ENCODE measurements at regions not wholly inside any gene's neighbourhood (a gene's known extent, or its start where the extent isn't known, plus 50 kb on each side); places are given as distances from the start of the nearest gene placed in this dataset.

GRCh38 chr20:11780765-11781369, 136.8 kb upstream of the BTBD3 start:
- no peak for DNase-seq (ENCODE audit: low spot score)

GRCh38 chr20:11783102-11783850, 134.4 kb upstream of the BTBD3 start:
- DNase-seq (ENCODE audit: low spot score) = no peak

GRCh38 chr20:11785885-11786507, 131.7 kb upstream of the BTBD3 start:
- no peak for DNase-seq (ENCODE audit: low spot score)

GRCh38 chr20:11790046-11790445, 127.6 kb upstream of the BTBD3 start:
- DNase-seq (ENCODE audit: low spot score) = no peak

GRCh38 chr20:11791316-11791715, 126.4 kb upstream of the BTBD3 start:
- no peak for DNase-seq (ENCODE audit: low spot score)

- no peak for DNase-seq (ENCODE audit: low spot score)
Observed at GRCh38 chr20:11791835-11792567, 125.7 kb upstream of the BTBD3 start.

- DNase-seq (ENCODE audit: low spot score) = peak; percentile 75
Observed at GRCh38 chr20:11792568-11792953, 125.1 kb upstream of the BTBD3 start.

GRCh38 chr20:11794525-11794924, 123.2 kb upstream of the BTBD3 start:
- no peak for DNase-seq (ENCODE audit: low spot score)

- DNase-seq (ENCODE audit: low spot score) = no peak
Observed at GRCh38 chr20:11795071-11795615, 122.5 kb upstream of the BTBD3 start.

- no peak for DNase-seq (ENCODE audit: low spot score)
Observed at GRCh38 chr20:11796026-11796425, 121.7 kb upstream of the BTBD3 start.

- no peak for DNase-seq (ENCODE audit: low spot score)
Observed at GRCh38 chr20:11797156-11797555, 120.5 kb upstream of the BTBD3 start.

- no peak for DNase-seq (ENCODE audit: low spot score)
Observed at GRCh38 chr20:11799281-11799684, 118.4 kb upstream of the BTBD3 start.

- DNase-seq (ENCODE audit: low spot score) = peak; percentile 16
Observed at GRCh38 chr20:11807054-11808048, 110.3 kb upstream of the BTBD3 start.

GRCh38 chr20:11808841-11809240, 108.9 kb upstream of the BTBD3 start:
- DNase-seq (ENCODE audit: low spot score) = no peak

GRCh38 chr20:11810311-11811083, 107.2 kb upstream of the BTBD3 start:
- DNase-seq (ENCODE audit: low spot score) = no peak

GRCh38 chr20:11813106-11813890, 104.4 kb upstream of the BTBD3 start:
- DNase-seq (ENCODE audit: low spot score) = no peak

- DNase-seq (ENCODE audit: low spot score) = no peak
Observed at GRCh38 chr20:11814267-11814666, 103.4 kb upstream of the BTBD3 start.

- DNase-seq (ENCODE audit: low spot score) = no peak
Observed at GRCh38 chr20:11820838-11821237, 96.9 kb upstream of the BTBD3 start.

- no peak for DNase-seq (ENCODE audit: low spot score)
Observed at GRCh38 chr20:11822540-11822794, 95.2 kb upstream of the BTBD3 start.

GRCh38 chr20:11826334-11826733, 91.4 kb upstream of the BTBD3 start:
- DNase-seq (ENCODE audit: low spot score) = no peak

Data from COLO829 (cell line).